H1 (cell line): ENCODE measurements at regions not wholly inside any gene's neighbourhood (a gene's known extent, or its start where the extent isn't known, plus 50 kb on each side); places are given as distances from the start of the nearest gene placed in this dataset.

Experiments used
- CTCF ChIA-PET: fragments of 300-600 bp; sonication (Branson Sonifier 250); formaldehyde crosslinking; loops from one replicate; lab custom pipeline; 2021; ENCODE audit not compliant: partially characterized antibody; lab: Charles Lee
- POLR2A ChIA-PET: fragments of 300-600 bp; sonication (Branson Sonifier 250); formaldehyde crosslinking; loops from one replicate; lab custom pipeline; 2021; ENCODE audit warnings: inconsistent platforms; ENCODE audit not compliant: partially characterized antibody; lab: Charles Lee
- DNase-seq, 2 experiments: peaks; one replicate each; pipeline versions ENCODE4 v3.0.0 to v3.0.0-alpha.2; 2010 to 2022; ENCODE audit warnings: low spot score in 2 of 2, low read depth in 1 of 2, mixed read lengths in 1 of 2
- FAIRE-seq: peaks from 2 replicates; lab custom pipeline; 2011; peaks lifted over from hg19 to GRCh38; lab: Jason Lieb, UNC
- H2AFZ ChIP-seq: 2 replicates; pipeline ENCODE4 v1.8.1; 2012; ENCODE audit warnings: low read length, inconsistent platforms
- H2AK5ac ChIP-seq: 2 replicates; pipeline ENCODE4 v1.6.1; 2013; ENCODE audit warnings: low read depth, low read length
- H2BK120ac ChIP-seq: replicated peaks from 2 replicates; pipeline ENCODE3; 2013; ENCODE audit warnings: low read depth, low read length, inconsistent platforms
- H2BK12ac ChIP-seq: 2 replicates; pipeline ENCODE4 v1.6.1; 2013; ENCODE audit warnings: low read depth, low read length
- H2BK15ac ChIP-seq: 2 replicates; pipeline ENCODE4 v1.6.1; 2013; ENCODE audit warnings: low read length
- H2BK20ac ChIP-seq: 2 replicates; pipeline ENCODE4 v1.6.1; 2013; ENCODE audit warnings: low read length
- H2BK5ac ChIP-seq: 2 replicates; pipeline ENCODE4 v1.6.1; 2013; ENCODE audit warnings: low read depth, low read length
- H3K14ac ChIP-seq: 2 replicates; pipeline ENCODE4 v1.6.1; 2013; ENCODE audit warnings: inconsistent platforms; ENCODE audit not compliant: insufficient read length
- H3K18ac ChIP-seq: 2 replicates; pipeline ENCODE4 v1.6.1; 2013; ENCODE audit warnings: low read length; ENCODE audit errors: extremely low read depth
- H3K23ac ChIP-seq: 2 replicates; pipeline ENCODE4 v1.6.1; 2013; ENCODE audit warnings: inconsistent platforms; ENCODE audit not compliant: insufficient read length
- H3K23me2 ChIP-seq: 2 replicates; pipeline ENCODE4 v1.6.1; 2013; ENCODE audit warnings: low read depth, low read length
- H3K27ac ChIP-seq: 2 replicates; pipeline ENCODE4 v1.6.1; 2011; ENCODE audit warnings: low read depth, low read length, inconsistent platforms
- H3K27me3 ChIP-seq, 4 experiments: replicated peaks in 1 of 4; 1 replicate in 1 of 4; 2 replicates in 3 of 4; pipeline versions ENCODE4 v1.6.1 to v1.8.1; 2011 to 2013; ENCODE audit warnings: low read length in 3 of 4, mild to moderate bottlenecking in 3 of 4, inconsistent platforms in 2 of 4, mixed read lengths in 2 of 4, moderate library complexity in 1 of 4; ENCODE audit not compliant: control insufficient read depth in 3 of 4, insufficient read depth in 3 of 4; ENCODE audit errors: extremely low read depth in 1 of 4
- H3K36me3 ChIP-seq, 4 experiments: 2 replicates each; pipeline versions ENCODE4 v1.6.1 to v1.8.1; 2011 to 2013; ENCODE audit warnings: mild to moderate bottlenecking in 4 of 4, low read length in 3 of 4, moderate library complexity in 2 of 4, control low read depth in 1 of 4, inconsistent platforms in 1 of 4; ENCODE audit not compliant: insufficient read depth in 4 of 4, control insufficient read depth in 2 of 4
- H3K4ac ChIP-seq: replicated peaks from 2 replicates; pipeline ENCODE3; 2013; ENCODE audit warnings: low read length, low read depth, mixed read lengths, inconsistent platforms; ENCODE audit not compliant: insufficient read length
- H3K4me1 ChIP-seq, 4 experiments: replicated peaks in 1 of 4; 1 replicate in 1 of 4; 2 replicates in 3 of 4; pipeline versions ENCODE4 v1.6.1 to v1.8.1; 2011 to 2013; ENCODE audit warnings: low read length in 3 of 4, inconsistent platforms in 2 of 4, mixed read lengths in 1 of 4; ENCODE audit not compliant: insufficient read depth in 4 of 4, control insufficient read depth in 3 of 4
- H3K4me2 ChIP-seq, 2 experiments: 2 replicates each; pipeline versions ENCODE4 v1.6.1 to v1.8.1; 2011 to 2013; ENCODE audit warnings: low read depth in 2 of 2, low read length in 2 of 2, control low read depth in 1 of 2, inconsistent platforms in 1 of 2, mild to moderate bottlenecking in 1 of 2; ENCODE audit not compliant: insufficient read depth in 1 of 2
- H3K4me3 ChIP-seq, 4 experiments: fragments of 200-600, 300-600 bp in 1 of 4; sonication (generic), shearing (Covaris generic), sonication (Bioruptor Twin) in 1 of 4; 2 replicates each; pipeline versions ENCODE4 v1.5.1 to v1.8.1; 2011 to 2016; ENCODE audit warnings: low read length in 4 of 4, low read depth in 3 of 4, control low read depth in 2 of 4, inconsistent platforms in 2 of 4, mild to moderate bottlenecking in 2 of 4, mixed read lengths in 1 of 4, moderate library complexity in 1 of 4; ENCODE audit not compliant: insufficient read depth in 2 of 4; ENCODE audit errors: extremely low read depth in 1 of 4
- H3K56ac ChIP-seq: replicated peaks from 2 replicates; pipeline ENCODE3; 2013; ENCODE audit warnings: low read depth, mild to moderate bottlenecking, mixed read lengths, low read length, inconsistent platforms; ENCODE audit not compliant: insufficient read length
- H3K79me1 ChIP-seq: 2 replicates; pipeline ENCODE4 v1.6.1; 2013; ENCODE audit warnings: low read depth, low read length, control low read depth
- H3K79me2 ChIP-seq, 2 experiments: 2 replicates each; pipeline versions ENCODE4 v1.6.1 to v1.8.1; 2012 to 2013; ENCODE audit warnings: low read length in 2 of 2, mild to moderate bottlenecking in 2 of 2, inconsistent platforms in 1 of 2; ENCODE audit not compliant: insufficient read depth in 2 of 2, control insufficient read depth in 1 of 2
- H3K9ac ChIP-seq, 4 experiments: replicated peaks in 1 of 4; 1 replicate in 1 of 4; 2 replicates in 3 of 4; pipeline versions ENCODE4 v1.6.1 to v1.8.1; 2011 to 2013; ENCODE audit warnings: low read depth in 3 of 4, low read length in 3 of 4, control low read depth in 2 of 4, mild to moderate bottlenecking in 2 of 4, moderate library complexity in 2 of 4, inconsistent platforms in 1 of 4; ENCODE audit errors: extremely low read depth in 1 of 4
- H3K9me3 ChIP-seq, 2 experiments: 2 replicates each; pipeline versions ENCODE4 v1.6.1 to v1.8.1; 2012 to 2013; ENCODE audit warnings: mild to moderate bottlenecking in 2 of 2, moderate library complexity in 2 of 2, control low read depth in 1 of 2, inconsistent platforms in 1 of 2, low read depth in 1 of 2, low read length in 1 of 2, mixed read lengths in 1 of 2; ENCODE audit not compliant: insufficient read depth in 2 of 2
- H4K20me1 ChIP-seq, 2 experiments: replicated peaks in 1 of 2; 2 replicates each; pipeline versions ENCODE3 to v1.8.1; 2011 to 2013; ENCODE audit warnings: inconsistent platforms in 2 of 2, low read length in 2 of 2, mild to moderate bottlenecking in 1 of 2; ENCODE audit not compliant: insufficient read depth in 2 of 2, control insufficient read depth in 1 of 2
- H4K5ac ChIP-seq: 2 replicates; pipeline ENCODE4 v1.6.1; 2013; ENCODE audit warnings: low read length, low read depth, mixed read lengths, inconsistent platforms; ENCODE audit not compliant: insufficient read length
- H4K8ac ChIP-seq: 2 replicates; pipeline ENCODE4 v1.8.0; 2013; ENCODE audit warnings: mild to moderate bottlenecking, moderate library complexity, low read length, inconsistent platforms; ENCODE audit not compliant: insufficient read depth; ENCODE audit errors: extremely low read depth
- H4K91ac ChIP-seq: replicated peaks from 2 replicates; pipeline ENCODE3; 2013; ENCODE audit warnings: low read length, mixed read lengths, inconsistent platforms; ENCODE audit not compliant: insufficient read length
- SIN3A ChIP-seq, 2 experiments: IDR thresholded peaks in 1 of 2; conservative IDR thresholded peaks in 1 of 2; 2 replicates each; pipeline ENCODE4 v1.6.1; 2011 to 2012; ENCODE audit warnings: low read length in 2 of 2, improper control_type of control experiment in 1 of 2, low read depth in 1 of 2, mild to moderate bottlenecking in 1 of 2
- USF2 ChIP-seq: IDR thresholded peaks from 2 replicates; pipeline ENCODE4 v1.6.1; 2011; ENCODE audit warnings: low read length, improper control_type of control experiment
- WGBS, 2 experiments: shearing (Covaris generic) in 1 of 2; methylation state at CpG; one replicate each; pipeline versions ENCODE4 v1.1.6 to v1.1.7; 2013 to 2015; ENCODE audit warnings: low lambda C conversion rate in 2 of 2, mixed read lengths in 2 of 2, inconsistent platforms in 1 of 2, low coverage in 1 of 2, missing lambda C conversion rate in 1 of 2; ENCODE audit not compliant: insufficient replicate concordance in 2 of 2, insufficient coverage in 1 of 2, insufficient read length in 1 of 2; ENCODE audit errors: extremely low coverage in 1 of 2, missing lambda C conversion rate in 1 of 2; 5-methylcytosine and 5-hydroxymethylcytosine counted together
- TF ChIP-seq, protein P1 (sequence below): IDR thresholded peaks from 2 replicates; pipeline ENCODE4 v1.6.1; 2011; ENCODE audit warnings: low read depth, mild to moderate bottlenecking, low read length; ENCODE audit not compliant: insufficient read depth

DNA sequence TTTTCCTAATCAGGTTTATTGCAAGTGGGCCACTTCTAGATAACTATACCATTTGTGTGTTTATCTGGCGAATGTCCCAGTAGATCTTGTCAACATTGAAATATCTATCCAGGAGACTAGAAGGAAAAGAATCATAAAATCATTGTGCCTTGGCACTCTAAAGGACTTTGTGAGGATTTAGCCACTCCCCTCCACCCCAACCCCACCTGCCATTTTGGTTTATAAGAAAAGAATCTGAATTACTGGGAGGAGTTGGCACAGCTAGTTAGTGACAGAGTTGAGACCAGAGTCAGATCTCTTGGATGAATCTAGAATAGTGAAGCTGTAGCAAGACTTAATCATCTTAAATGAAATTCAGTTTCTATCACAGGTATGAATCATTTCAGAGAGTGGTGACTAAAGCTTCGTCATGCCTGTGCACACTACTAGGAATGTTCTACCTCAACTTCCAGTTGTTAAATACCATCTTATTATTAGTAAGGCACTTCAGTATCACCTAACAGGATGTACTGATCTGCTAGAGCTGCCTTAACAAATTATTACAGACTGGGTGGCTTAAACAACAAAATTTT is 212.7 kb upstream of the SLC14A2 start:
- POLR2A ChIA-PET = no interaction called here
- no peak overlapping the region for H3K4me2 ChIP-seq
- CTCF ChIA-PET = interaction anchor here (1.9 kb wide), 1 partner anchor 18 kb away, joined by 6 read pairs; no protein-coding TSS in a partner anchor

More for the DNA sequence above, 212.7 kb upstream of the SLC14A2 start:
- H3K18ac ChIP-seq = no peak overlapping the region
- no peaks in the 10 kb centered on the region for H3K79me2 ChIP-seq
- no peak overlapping the region for H2AFZ ChIP-seq
- H3K36me3 ChIP-seq = no peaks in the 10 kb centered on the region
- H4K20me1 ChIP-seq = no peaks in the 10 kb centered on the region
- H2BK12ac ChIP-seq = no peak overlapping the region
- no peak for DNase-seq
- H2BK120ac ChIP-seq = no peak overlapping the region
- H3K9ac ChIP-seq = no peak overlapping the region
- H4K91ac ChIP-seq = no peak overlapping the region
- WGBS, 2 experiments = 93% methylated on average over 2 of the region's 2 CpGs; no CpG with 5 or more reads in 1 of the 2 experiments
- no peak overlapping the region for H2BK5ac ChIP-seq
- no peak for FAIRE-seq
- no peak overlapping the region for H3K14ac ChIP-seq
- no peak overlapping the region for H2BK15ac ChIP-seq
- H2BK20ac ChIP-seq = no peak overlapping the region
- no peaks in the 10 kb centered on the region for H3K9me3 ChIP-seq
- no peak overlapping the region for H4K8ac ChIP-seq
- H3K23me2 ChIP-seq = no peaks in the 10 kb centered on the region
- H3K23ac ChIP-seq = no peak overlapping the region
- H3K79me1 ChIP-seq = no peaks in the 10 kb centered on the region
- no peak overlapping the region for H3K27ac ChIP-seq
- TF ChIP-seq USF2 (no peak), SIN3A (conservative IDR thresholded peaks at IDR 0.05 in 1 of 2, IDR thresholded peaks at IDR 0.05 in 1 of 2; ENCODE audit: low read depth in 1 of 2, low read length in 2 of 2) (no peak)
- TF ChIP-seq, protein P1, sequence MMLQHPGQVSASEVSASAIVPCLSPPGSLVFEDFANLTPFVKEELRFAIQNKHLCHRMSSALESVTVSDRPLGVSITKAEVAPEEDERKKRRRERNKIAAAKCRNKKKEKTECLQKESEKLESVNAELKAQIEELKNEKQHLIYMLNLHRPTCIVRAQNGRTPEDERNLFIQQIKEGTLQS = no peak
- H4K5ac ChIP-seq = no peak overlapping the region
- no peak overlapping the region for H3K4ac ChIP-seq
- no peak overlapping the region for H3K56ac ChIP-seq
- H3K27me3 ChIP-seq = no peaks in the 10 kb centered on the region; a peak in 1 of 7 replicates
- no peaks in the 10 kb centered on the region for H3K4me1 ChIP-seq
- H2AK5ac ChIP-seq = no peak overlapping the region
- H3K4me3 ChIP-seq = no peak overlapping the region
